ENCODE measurements at regions not wholly inside any gene's neighbourhood (a gene's known extent, or its start where the extent isn't known, plus 50 kb on each side); places are given as distances from the start of the nearest gene placed in this dataset.
A peak's percentile ranks its signal among the peaks of the same experiment; 100 is the strongest.

DNA sequence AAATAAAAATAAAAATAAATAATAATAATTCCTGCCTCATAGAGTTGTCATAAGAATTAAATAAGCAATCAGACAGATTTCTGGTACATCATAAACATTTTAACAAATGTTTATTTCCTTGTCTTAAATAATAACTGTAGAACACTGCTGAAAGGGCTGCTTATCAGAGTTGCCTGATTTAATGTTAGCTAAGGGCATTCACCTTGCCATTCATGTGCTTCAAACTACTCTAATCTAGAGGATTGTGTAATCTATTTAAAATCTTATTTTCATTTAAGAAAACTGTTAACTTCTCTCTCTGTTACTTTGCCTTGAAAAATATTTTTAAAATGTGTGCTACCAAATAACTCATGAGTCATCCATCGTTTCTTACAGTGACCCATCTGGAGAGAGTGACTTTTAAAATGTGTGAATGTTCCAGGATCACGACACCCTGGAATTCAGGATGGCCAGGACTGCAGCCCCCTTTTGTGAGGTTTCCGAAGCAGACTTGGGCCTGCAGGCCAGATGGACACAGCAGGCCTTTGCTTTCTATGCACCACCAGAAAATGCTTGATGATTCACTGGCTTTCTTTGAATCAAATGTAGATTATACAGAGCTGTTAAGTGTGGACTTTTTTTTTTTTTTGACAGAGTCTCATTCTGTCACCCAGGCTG, 109.1 kb upstream of the TNS3 start:
- DNase-seq, result no peak

DNA sequence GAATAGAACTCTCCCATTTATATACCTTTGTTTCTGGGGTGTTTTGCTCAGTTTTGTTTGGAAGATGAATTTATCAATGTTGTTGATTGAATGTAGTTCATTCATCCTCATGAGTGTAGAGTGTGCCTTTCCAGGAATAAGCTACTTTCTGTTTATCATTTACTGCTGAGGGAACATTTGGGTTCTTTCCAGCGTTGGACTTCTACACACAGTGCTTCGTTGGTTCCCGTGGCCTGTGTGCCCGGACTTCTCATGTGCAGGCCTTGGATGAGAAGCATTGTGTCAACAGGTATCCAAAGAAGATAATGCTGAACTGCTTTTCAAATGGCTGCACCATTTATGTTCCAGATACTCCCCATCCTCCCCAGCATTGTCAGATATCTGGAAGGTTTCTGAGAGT, 107.6 kb upstream of the TNS3 start:
- DNase-seq, result no peak

GRCh38 chr7:47688311-47689100, 106.6 kb upstream of the TNS3 start:
- no peak for DNase-seq

- no peak for DNase-seq
Observed at GRCh38 chr7:47685712-47686376, 103.9 kb upstream of the TNS3 start.

DNA sequence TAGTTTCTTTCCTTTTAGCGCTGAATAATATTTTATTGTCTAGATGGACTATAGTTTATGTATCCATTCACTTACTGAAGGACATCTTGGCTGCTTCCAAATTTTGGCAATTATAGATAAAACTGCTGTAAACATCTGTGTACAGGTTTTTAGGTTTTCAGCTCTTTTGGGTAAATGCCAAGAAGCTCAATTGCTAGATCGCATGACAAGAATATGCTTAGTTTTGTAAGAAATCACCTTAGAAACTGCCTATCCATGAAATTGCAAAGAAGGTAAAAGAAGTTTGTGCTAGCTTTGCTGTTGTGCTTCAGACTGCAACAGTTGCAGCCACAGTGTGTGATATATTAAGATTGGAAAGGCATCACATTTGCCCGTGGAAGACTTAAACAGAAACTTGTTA, 103.2 kb upstream of the TNS3 start:
- DNase-seq, result no peak

DNA sequence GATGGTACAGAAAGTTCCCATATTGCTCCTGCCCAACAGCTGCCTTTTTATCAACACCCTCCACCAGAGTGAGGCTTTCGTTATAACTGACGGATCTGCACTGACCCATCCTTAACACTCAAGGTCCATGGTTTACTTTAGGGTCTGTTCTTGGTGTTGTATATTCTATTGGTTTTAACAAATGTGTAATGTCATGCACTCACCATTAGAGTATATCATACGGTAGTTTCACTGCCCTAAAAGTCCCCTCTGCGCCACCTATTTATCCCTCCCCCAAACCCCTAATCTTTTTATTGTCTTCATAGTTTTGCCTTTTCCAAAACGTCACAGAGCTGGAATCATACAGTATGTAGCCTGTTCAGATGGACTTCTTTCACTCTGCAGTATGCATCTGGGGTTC, 102.8 kb upstream of the TNS3 start:
- no peak for DNase-seq

- DNase-seq, result peak; percentile 54
Observed at GRCh38 chr7:47683485-47683898, 101.6 kb upstream of the TNS3 start.

GRCh38 chr7:47682874-47683273, 101.0 kb upstream of the TNS3 start:
- DNase-seq, result no peak

DNA sequence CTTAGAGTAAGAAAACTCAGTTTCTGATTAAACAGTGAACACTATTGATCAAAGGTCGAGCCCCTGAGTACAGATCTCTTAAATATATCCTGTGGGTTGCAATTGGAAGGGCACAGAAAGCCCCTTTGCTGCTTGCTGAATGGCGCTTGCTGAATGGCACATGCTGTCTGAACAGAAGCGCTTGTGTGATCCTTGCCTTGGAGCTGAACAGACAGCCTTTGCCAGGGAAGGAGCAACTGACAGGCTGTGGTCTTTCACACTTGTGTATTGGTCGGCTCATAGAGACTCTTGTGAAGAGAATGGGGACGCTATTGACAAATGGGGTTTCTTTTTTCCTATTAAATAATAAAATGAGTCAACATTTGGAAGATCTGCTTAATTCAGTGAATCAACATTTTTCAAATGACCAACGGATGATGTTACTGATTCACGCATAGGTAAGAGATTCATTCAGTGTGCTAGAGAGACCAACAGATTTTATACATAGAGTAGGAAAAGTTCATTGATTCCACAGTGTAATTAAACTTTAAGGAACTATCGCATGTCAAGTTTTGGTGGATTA, 99.4 kb upstream of the TNS3 start:
- DNase-seq, result no peak

- no peak for DNase-seq
Observed at GRCh38 chr7:47678641-47679380, 96.9 kb upstream of the TNS3 start.

DNA sequence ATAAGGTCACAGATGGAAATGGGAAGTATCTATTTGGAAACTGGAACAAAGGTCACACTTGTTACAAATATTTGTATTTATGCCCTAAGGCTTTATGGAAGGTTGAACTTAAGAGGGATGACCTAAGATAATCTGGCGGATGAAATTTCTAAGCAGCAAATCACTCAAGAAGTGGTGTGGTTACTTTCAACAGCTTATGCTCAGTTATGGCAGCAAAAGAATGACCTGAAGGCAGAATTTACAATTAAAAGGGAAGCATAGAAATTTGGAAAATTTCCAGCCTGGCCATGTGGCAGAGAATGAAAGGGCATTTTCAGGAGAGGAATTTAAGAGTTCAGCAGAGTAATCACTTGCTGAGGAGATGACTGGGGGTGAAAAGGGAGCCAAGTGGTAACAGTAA, 95.8 kb upstream of the TNS3 start:
- DNase-seq, result no peak

DNA sequence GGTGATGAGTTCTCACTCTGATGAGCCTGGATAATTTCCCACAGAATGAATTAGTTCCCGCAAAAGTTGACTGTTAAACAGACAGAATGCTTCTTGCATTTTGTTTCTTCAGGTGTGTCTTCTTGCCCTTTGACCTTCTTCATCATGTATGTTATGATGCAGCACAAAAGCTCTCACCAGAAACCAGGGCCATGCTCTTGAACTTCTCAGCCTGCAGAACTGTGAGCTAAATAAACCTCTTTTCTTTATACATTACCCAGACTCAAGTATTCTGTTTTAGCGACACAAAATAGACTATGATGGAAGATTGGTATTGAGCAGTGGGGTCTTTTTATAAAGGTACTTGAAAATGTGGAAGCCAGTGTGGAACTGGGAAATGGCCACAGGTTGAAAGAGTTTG, 95.2 kb upstream of the TNS3 start:
- DNase-seq, result no peak

GRCh38 chr7:47672977-47673381, 91.1 kb upstream of the TNS3 start:
- DNase-seq, result peak; percentile 80

GRCh38 chr7:47672271-47672791, 90.4 kb upstream of the TNS3 start:
- no peak for DNase-seq

DNA sequence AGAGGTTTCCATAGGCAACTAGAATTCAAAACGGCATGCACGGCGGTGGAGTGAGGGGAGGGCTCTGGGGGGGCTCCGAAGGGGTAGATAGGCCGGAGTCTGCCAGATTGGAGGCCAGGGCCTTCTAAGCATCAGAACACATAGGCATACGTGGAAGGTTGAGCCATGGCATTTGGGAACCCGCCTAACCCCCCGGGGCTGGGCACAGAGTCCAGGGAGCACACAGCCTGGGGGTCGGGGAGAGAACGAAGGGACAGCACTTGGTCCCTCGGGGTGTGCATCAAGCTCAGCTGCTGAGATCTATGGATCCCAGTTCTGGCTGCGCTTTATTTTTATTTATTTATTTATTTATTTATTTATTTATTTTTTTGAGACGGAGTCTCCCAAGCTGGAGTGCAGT, 89.4 kb upstream of the TNS3 start:
- DNase-seq, result no peak

GRCh38 chr7:47670729-47671128, 88.8 kb upstream of the TNS3 start:
- DNase-seq, result no peak

DNA sequence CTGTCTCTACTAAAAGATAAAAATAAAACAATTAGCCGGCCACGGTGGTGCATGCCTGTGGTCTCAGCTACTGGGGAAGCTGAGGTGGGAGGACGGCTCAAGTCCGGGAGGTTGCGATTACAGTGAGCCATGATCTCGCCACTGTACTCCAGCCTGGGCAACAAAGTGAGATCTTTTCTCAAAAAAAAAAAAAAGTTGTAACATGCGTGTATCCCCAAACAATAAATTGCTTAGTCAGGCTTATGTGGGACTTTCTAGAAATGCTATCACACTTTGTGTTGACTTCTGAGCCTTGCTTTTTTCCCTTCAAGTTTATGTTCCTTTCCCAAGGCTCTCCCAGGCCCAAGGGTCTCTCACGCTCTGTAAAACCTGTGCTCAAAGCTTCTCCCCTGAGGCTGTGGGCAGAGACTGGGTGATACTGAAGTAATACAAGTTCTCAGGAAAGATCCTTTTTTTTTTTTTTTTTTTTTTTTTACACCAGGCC, 88.0 kb upstream of the TNS3 start:
- DNase-seq, result no peak

- no peak for DNase-seq
Observed at GRCh38 chr7:47669178-47669891, 87.4 kb upstream of the TNS3 start.

DNA sequence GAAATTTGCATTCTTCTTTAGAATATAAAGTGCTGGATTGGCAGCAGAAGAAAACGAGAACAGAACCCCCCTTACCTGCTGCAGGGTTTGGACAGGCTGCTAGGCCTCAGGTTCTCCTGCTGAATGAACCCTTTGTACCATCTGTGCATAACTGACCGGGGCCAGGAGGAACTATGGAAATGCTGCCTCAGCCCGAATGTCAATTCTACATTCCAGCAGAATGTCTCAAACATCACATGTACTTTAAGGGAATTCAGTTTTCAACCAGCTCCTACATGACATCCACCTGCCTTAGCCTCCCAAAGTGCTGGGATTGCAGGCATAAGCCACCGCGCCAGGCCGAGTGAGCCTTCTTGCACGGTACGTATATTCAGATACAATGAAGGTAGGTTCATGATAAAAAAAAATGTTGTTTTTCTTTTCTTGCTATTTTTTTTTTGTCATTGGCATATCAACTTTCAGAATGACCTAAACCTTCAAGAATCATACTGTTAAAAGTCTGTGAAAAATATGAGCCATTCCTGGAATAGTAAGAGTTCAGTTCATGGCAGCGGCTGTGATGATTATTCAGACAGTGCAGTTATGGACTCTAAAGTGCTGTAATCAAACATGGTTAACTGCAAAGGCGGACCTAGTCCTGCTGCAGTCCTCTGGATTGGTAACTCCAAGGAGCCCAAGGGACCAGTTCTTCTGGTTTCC, 84.4 kb upstream of the TNS3 start:
- DNase-seq, result no peak

- DNase-seq, result no peak
Observed at GRCh38 chr7:47664650-47665195, 82.8 kb upstream of the TNS3 start.

DNA sequence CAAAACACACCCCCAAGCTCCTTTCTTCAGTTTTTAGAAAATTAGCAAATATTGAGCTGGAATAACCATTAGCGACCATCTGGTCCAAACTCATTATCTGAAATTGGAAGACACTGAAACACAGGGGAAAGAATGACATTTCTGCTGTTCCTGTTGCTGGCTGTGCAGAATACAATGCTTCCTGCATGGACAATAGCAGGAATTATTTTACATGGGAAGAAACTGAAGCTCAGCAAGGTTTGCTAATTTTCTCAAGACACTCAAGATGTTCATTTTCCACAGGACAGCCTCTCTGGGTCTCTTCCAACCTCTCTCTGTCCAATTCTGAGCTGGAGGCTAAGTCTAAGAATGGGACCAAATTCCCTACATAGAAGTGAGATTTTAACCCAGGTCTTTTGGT, 81.9 kb upstream of the TNS3 start:
- no peak for DNase-seq

Data from NCI-H146 (cell line).